ENCODE measurements at regions not wholly inside any gene's neighbourhood (a gene's known extent, or its start where the extent isn't known, plus 50 kb on each side); places are given as distances from the start of the nearest gene placed in this dataset.
A peak's percentile ranks its signal among the peaks of the same experiment; 100 is the strongest.

GRCh38 chr14:44803239-44803905 is 158.4 kb downstream of the KLHL28 start:
- no peak for DNase-seq (ENCODE audit: extremely low read depth, insufficient read length)
- H3K4me3 ChIP-seq (replicated peaks; ENCODE audit: low read depth, low read length), result no peak overlapping the region
- no peaks in the 10 kb centered on the region for H3K36me3 ChIP-seq (ENCODE audit: control insufficient read depth, insufficient read depth, low read length)
- no peaks in the 10 kb centered on the region for H3K27me3 ChIP-seq (replicated peaks; ENCODE audit: control insufficient read depth, insufficient read depth, low read length)
- peak; percentile 49 for TF ChIP-seq CTCF (IDR thresholded peaks at IDR 0.05; ENCODE audit: insufficient read depth, low read length, poor library complexity, severe bottlenecking)

DNA sequence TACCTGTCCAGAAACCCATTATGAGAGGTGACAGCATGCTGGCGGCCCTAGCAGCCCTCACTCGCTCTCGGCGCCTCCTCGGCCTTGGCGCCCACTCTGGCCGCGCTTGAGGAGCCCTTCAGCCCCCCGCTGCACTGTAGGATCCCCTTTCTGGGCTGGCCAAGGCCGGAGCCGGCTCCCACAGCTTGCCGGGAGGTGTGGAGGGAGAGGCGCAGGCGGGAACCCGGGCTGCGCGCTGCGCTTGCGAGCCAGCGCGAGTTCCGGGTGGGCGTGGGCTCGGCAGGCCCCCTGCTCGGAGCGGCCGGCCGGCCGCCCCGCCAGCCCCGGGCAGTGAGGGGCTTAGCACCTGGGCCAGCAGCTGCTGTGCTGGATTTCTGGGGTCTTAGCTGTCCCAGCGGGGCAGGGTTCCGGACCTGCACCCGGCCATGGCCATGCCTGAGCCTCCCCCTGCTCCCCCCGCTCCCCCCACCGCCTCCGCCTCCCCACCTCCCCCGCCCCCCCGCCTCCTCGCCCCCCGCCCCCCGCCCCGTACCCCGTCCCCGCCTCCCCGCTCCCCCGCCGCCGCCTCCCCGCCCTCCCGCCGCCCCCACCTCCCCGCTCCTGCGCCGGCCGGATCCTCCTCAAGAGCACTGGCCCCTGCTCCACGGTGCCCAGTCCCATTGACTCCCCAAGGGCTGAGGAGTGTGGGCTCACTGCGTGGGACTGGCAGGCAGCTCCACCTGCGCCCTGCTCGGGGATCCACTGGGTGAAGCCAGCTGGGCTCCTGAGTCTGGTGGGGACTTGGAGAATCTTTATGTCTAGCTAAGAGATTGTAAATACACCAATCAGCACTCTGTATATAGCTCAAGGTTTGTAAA is 163.1 kb downstream of the KLHL28 start:
- TF ChIP-seq CTCF (IDR thresholded peaks at IDR 0.05; ENCODE audit: insufficient read depth, low read length, poor library complexity, severe bottlenecking), result no peak
- no peaks in the 10 kb centered on the region for H3K36me3 ChIP-seq (ENCODE audit: control insufficient read depth, insufficient read depth, low read length)
- DNase-seq (ENCODE audit: extremely low read depth, insufficient read length), result no peak
- H3K27me3 ChIP-seq (replicated peaks; ENCODE audit: control insufficient read depth, insufficient read depth, low read length), result no peaks in the 10 kb centered on the region
- H3K4me3 ChIP-seq (replicated peaks; ENCODE audit: low read depth, low read length), result no peak overlapping the region

DNA sequence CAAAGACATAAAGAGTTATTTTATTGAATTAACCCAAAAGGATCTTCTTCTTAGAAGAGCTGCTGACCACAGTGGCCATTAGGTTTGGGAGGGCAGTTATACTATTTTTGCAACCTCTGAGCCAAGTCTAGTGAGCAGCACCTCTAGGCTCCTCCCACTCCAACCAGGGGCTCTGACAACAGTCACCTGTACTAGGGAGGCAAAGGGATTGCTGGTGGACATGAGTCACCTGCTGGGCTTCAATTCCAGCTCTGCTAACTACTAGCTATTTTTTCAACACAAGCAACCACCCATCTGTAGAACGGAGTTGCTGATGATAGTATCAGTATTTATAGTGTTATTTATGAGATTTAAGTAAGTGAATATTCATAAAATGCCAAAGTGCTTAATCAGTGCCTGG is 166.0 kb downstream of the KLHL28 start:
- Histone ChIP-seq H3K4me3 (replicated peaks; ENCODE audit: low read depth, low read length) (no peak overlapping the region), H3K27me3 (replicated peaks; ENCODE audit: control insufficient read depth, insufficient read depth, low read length) (no peaks in the 10 kb centered on the region), H3K36me3 (ENCODE audit: control insufficient read depth, insufficient read depth, low read length) (no peaks in the 10 kb centered on the region)
- DNase-seq (ENCODE audit: extremely low read depth, insufficient read length), result no peak
- TF ChIP-seq CTCF (IDR thresholded peaks at IDR 0.05; ENCODE audit: insufficient read depth, low read length, poor library complexity, severe bottlenecking), result no peak

- Histone ChIP-seq H3K36me3 (ENCODE audit: control insufficient read depth, insufficient read depth, low read length) (no peaks in the 10 kb centered on the region), H3K27me3 (replicated peaks; ENCODE audit: control insufficient read depth, insufficient read depth, low read length) (no peaks in the 10 kb centered on the region), H3K4me3 (replicated peaks; ENCODE audit: low read depth, low read length) (no peak overlapping the region)
- no peak for DNase-seq (ENCODE audit: extremely low read depth, insufficient read length)
- TF ChIP-seq CTCF (IDR thresholded peaks at IDR 0.05; ENCODE audit: insufficient read depth, low read length, poor library complexity, severe bottlenecking), result no peak
Measured at GRCh38 chr14:44791730-44792129, 170.0 kb downstream of the KLHL28 start.

DNA sequence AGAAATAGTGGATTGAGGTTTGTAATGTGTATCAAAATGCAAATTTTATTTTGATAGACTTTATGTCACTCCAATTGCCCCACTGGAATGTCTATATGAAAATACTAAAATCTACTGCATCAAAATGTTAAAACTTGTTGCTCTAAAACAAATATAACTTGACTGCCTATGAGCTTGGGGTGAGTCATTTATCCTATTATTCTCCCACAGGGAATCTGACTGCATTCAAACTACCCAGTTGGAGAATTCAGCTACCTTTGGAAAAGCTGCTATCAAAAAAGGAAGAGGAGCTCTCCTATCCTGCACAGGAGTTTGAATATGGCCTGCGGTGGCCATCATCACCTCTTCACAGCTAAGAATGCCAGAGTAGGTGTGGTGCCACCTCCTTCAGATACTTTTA is 173.1 kb downstream of the KLHL28 start:
- Histone ChIP-seq H3K27me3 (replicated peaks; ENCODE audit: control insufficient read depth, insufficient read depth, low read length) (no peaks in the 10 kb centered on the region), H3K36me3 (ENCODE audit: control insufficient read depth, insufficient read depth, low read length) (no peaks in the 10 kb centered on the region), H3K4me3 (replicated peaks; ENCODE audit: low read depth, low read length) (no peak overlapping the region)
- DNase-seq (ENCODE audit: extremely low read depth, insufficient read length), result no peak
- TF ChIP-seq CTCF (IDR thresholded peaks at IDR 0.05; ENCODE audit: insufficient read depth, low read length, poor library complexity, severe bottlenecking), result no peak
